ENCODE measurements at regions not wholly inside any gene's neighbourhood (a gene's known extent, or its start where the extent isn't known, plus 50 kb on each side); places are given as distances from the start of the nearest gene placed in this dataset.

GRCh38 chr13:75195495-75196146 is 286.3 kb downstream of the TBC1D4 start:
- Histone ChIP-seq H3K36me3 (replicated peaks in 1 of 2; ENCODE audit: control insufficient read depth in 1 of 2, insufficient read depth in 2 of 2, low read length in 1 of 2) (no peaks in the 10 kb centered on the region), H3K79me2 (ENCODE audit: insufficient read depth) (no peaks in the 10 kb centered on the region), H3K27me3 (ENCODE audit: insufficient read depth) (no peaks in the 10 kb centered on the region; the same call in 1 of the 2 replicates), H2AFZ (ENCODE audit: low read depth) (no peak overlapping the region), H3K4me1 (ENCODE audit: control insufficient read depth in 1 of 2, insufficient read depth in 2 of 2, low read depth in 1 of 2, low read length in 1 of 2) (peaks cover 0 to 2% of the 10 kb centered on the region in 2 experiments; a peak in 1 of 4 replicates), H3K9me3 (no peaks in the 10 kb centered on the region), H3K9ac (no peak overlapping the region), H3K4me2 (no peak overlapping the region), H3F3A (replicated peaks; ENCODE audit: insufficient read depth) (no peaks in the 10 kb centered on the region), H3K27ac (ENCODE audit: low read depth in 2 of 2, low read length in 1 of 2) (no peak overlapping the region), H3K4me3 (ENCODE audit: low read depth in 2 of 2, low read length in 1 of 2) (no peak overlapping the region), H3K9me2 (no peaks in the 10 kb centered on the region), H4K20me1 (ENCODE audit: insufficient read depth) (no peaks in the 10 kb centered on the region)
- DNase-seq, result no peak
- WGBS (ENCODE audit: low lambda C conversion rate), result 71% methylated on average over 7 of the region's 7 CpGs
- TF ChIP-seq PBX3 (IDR thresholded peaks at IDR 0.05) (no peak), FOSL2 (IDR thresholded peaks at IDR 0.05; ENCODE audit: borderline replicate concordance, low read depth) (no peak), NRF1 (IDR thresholded peaks at IDR 0.05; ENCODE audit: low read depth, low read length) (no peak), MAX (IDR thresholded peaks at IDR 0.05; ENCODE audit: low read depth) (no peak), GATA2 (CRISPR knock-in tag; IDR thresholded peaks at IDR 0.05) (no peak), RCOR1 (IDR thresholded peaks at IDR 0.05; ENCODE audit: low read length) (no peak), RAD21 (IDR thresholded peaks at IDR 0.05; ENCODE audit: low read length) (no peak), CHD2 (IDR thresholded peaks at IDR 0.05; ENCODE audit: low read length, partially characterized antibody) (no peak), ELF1 (IDR thresholded peaks at IDR 0.05) (no peak)
- ChIA-PET CTCF (no interaction called here), POLR2A (no interaction called here)

- no peaks in the 10 kb centered on the region for H4K20me1 ChIP-seq (ENCODE audit: insufficient read depth)
- H3K27ac ChIP-seq (ENCODE audit: low read depth in 2 of 2, low read length in 1 of 2), result no peak overlapping the region
- no peak overlapping the region for H3K4me3 ChIP-seq (ENCODE audit: low read depth in 2 of 2, low read length in 1 of 2)
- no peak overlapping the region for H2AFZ ChIP-seq (ENCODE audit: low read depth)
- H3K4me2 ChIP-seq, result no peak overlapping the region
- H3K79me2 ChIP-seq (ENCODE audit: insufficient read depth), result no peaks in the 10 kb centered on the region
- CTCF ChIA-PET, result interaction anchor here (1.2 kb wide), 1 partner anchor 24 kb away, joined by 3 read pairs; no protein-coding TSS in a partner anchor
- 51% methylated on average over 5 of the region's 5 CpGs for WGBS (ENCODE audit: low lambda C conversion rate)
- no peak for DNase-seq
- H3K27me3 ChIP-seq (ENCODE audit: insufficient read depth), result no peaks in the 10 kb centered on the region; the same call in 1 of the 2 replicates
- POLR2A ChIA-PET, result no interaction called here
- no peaks in the 10 kb centered on the region for H3K36me3 ChIP-seq (replicated peaks in 1 of 2; ENCODE audit: control insufficient read depth in 1 of 2, insufficient read depth in 2 of 2, low read length in 1 of 2)
- no peaks in the 10 kb centered on the region for H3K9me2 ChIP-seq
- H3K9me3 ChIP-seq, result no peaks in the 10 kb centered on the region
- no peak overlapping the region for H3K9ac ChIP-seq
- no peaks in the 10 kb centered on the region for H3F3A ChIP-seq (replicated peaks; ENCODE audit: insufficient read depth)
- peaks cover 0 to 2% of the 10 kb centered on the region in 2 experiments; a peak in 1 of 4 replicates for H3K4me1 ChIP-seq (ENCODE audit: control insufficient read depth in 1 of 2, insufficient read depth in 2 of 2, low read depth in 1 of 2, low read length in 1 of 2)
- TF ChIP-seq EP300 (IDR thresholded peaks at IDR 0.05; ENCODE audit: borderline replicate concordance in 1 of 2, low read depth in 1 of 2, low read length in 1 of 2) (no peak), PBX3 (IDR thresholded peaks at IDR 0.05) (no peak), RFX5 (IDR thresholded peaks at IDR 0.05; ENCODE audit: low read length) (no peak), MAX (IDR thresholded peaks at IDR 0.05; ENCODE audit: low read depth) (no peak), MEF2A (IDR thresholded peaks at IDR 0.05; ENCODE audit: borderline replicate concordance, low read depth) (no peak), YY1 (IDR thresholded peaks at IDR 0.05; ENCODE audit: low read depth) (no peak), CHD2 (IDR thresholded peaks at IDR 0.05; ENCODE audit: low read length, partially characterized antibody) (no peak), SIN3A (IDR thresholded peaks at IDR 0.05; ENCODE audit: borderline replicate concordance, low read depth, low read length) (no peak), IRF3 (IDR thresholded peaks at IDR 0.05; ENCODE audit: low read depth, low read length) (no peak), NFIC (IDR thresholded peaks at IDR 0.05; ENCODE audit: borderline replicate concordance) (no peak), REST (IDR thresholded peaks at IDR 0.05; ENCODE audit: low read depth, low read length) (no peak), FOSL2 (IDR thresholded peaks at IDR 0.05; ENCODE audit: borderline replicate concordance, low read depth) (no peak), FOXJ3 (CRISPR knock-in tag; IDR thresholded peaks at IDR 0.05) (no peak)
These were observed 287.1 kb downstream of the TBC1D4 start for GRCh38 chr13:75194717-75195462.
